CD4-positive, CD25-positive, alpha-beta regulatory T cell (primary cell): ENCODE measurements at regions not wholly inside any gene's neighbourhood (a gene's known extent, or its start where the extent isn't known, plus 50 kb on each side); places are given as distances from the start of the nearest gene placed in this dataset.

Source experiments
- ATAC-seq, 2 donors: fragments of 150-1000 bp; cut with Tn5 transposase; one replicate each; pipeline ENCODE4 v1.10.0; 2021; ENCODE audit warnings: low read depth in 2 of 2, moderate number of reproducible peaks in 2 of 2, moderate library complexity in 1 of 2
- DNase-seq, 3 donors: peaks; one replicate each; pipeline versions ENCODE4 v3.0.0 to v3.0.0-alpha.2; 2012 to 2022; ENCODE audit warnings: mixed read lengths in 1 of 3
- H3K27ac ChIP-seq: one replicate; pipeline ENCODE4 v1.7.0; 2013; ENCODE audit warnings: mild to moderate bottlenecking, low read length; ENCODE audit not compliant: insufficient read depth, poor library complexity, severe bottlenecking
- H3K27me3 ChIP-seq: one replicate; pipeline ENCODE4 v1.7.0; 2013; ENCODE audit warnings: low read length; ENCODE audit not compliant: control insufficient read depth, insufficient read depth
- H3K36me3 ChIP-seq: one replicate; pipeline ENCODE4 v1.7.0; 2013; ENCODE audit warnings: mild to moderate bottlenecking, low read length, moderate library complexity; ENCODE audit not compliant: control insufficient read depth, insufficient read depth
- H3K4me1 ChIP-seq: 2 replicates; pipeline ENCODE4 v1.7.0; 2013; ENCODE audit warnings: mild to moderate bottlenecking, low read length; ENCODE audit not compliant: insufficient read depth, control insufficient read depth, poor library complexity, severe bottlenecking
- H3K4me3 ChIP-seq: one replicate; pipeline ENCODE4 v1.7.0; 2013; ENCODE audit warnings: low read depth, mild to moderate bottlenecking, low read length, moderate library complexity
- H3K9me3 ChIP-seq, 2 experiments: 1 replicate in 1 of 2; 2 replicates in 1 of 2; pipeline ENCODE4 v1.7.0; 2013; ENCODE audit warnings: low read length in 2 of 2, mild to moderate bottlenecking in 1 of 2, moderate library complexity in 1 of 2; ENCODE audit not compliant: control insufficient read depth in 2 of 2
- H3K27ac Mint-ChIP-seq, 3 donors: one replicate each; pipeline ENCODE4 v1.8.0; 2020 to 2022; ENCODE audit warnings: mild to moderate bottlenecking in 3 of 3, mixed read lengths in 3 of 3, moderate library complexity in 2 of 3
- H3K27me3 Mint-ChIP-seq: one replicate; pipeline ENCODE4 v1.8.0; 2022; ENCODE audit warnings: mild to moderate bottlenecking, mixed read lengths
- H3K36me3 Mint-ChIP-seq: one replicate; pipeline ENCODE4 v1.8.0; 2020; ENCODE audit warnings: mixed read lengths
- H3K4me1 Mint-ChIP-seq, 4 donors: one replicate each; pipeline ENCODE4 v1.8.0; 2020 to 2022; ENCODE audit warnings: mixed read lengths in 4 of 4, mild to moderate bottlenecking in 1 of 4
- H3K4me3 Mint-ChIP-seq, 4 donors: one replicate each; pipeline ENCODE4 v1.8.0; 2020 to 2022; ENCODE audit warnings: mild to moderate bottlenecking in 4 of 4, mixed read lengths in 4 of 4, moderate library complexity in 3 of 4
- H3K9me3 Mint-ChIP-seq, 7 donors: one replicate each; pipeline ENCODE4 v1.8.0; 2020 to 2022; ENCODE audit warnings: mixed read lengths in 7 of 7, mild to moderate bottlenecking in 3 of 7, moderate library complexity in 2 of 7

- Mint-ChIP-seq H3K4me3 (no peak overlapping the region), H3K27me3 (no peaks in the 10 kb centered on the region), H3K4me1 (no peaks in the 10 kb centered on the region), H3K27ac (no peak overlapping the region), H3K9me3 (peaks cover 0 to 6% (median 2%) of the 10 kb centered on the region in 7 donors), H3K36me3 (no peaks in the 10 kb centered on the region)
- H3K4me3 ChIP-seq: no peak overlapping the region
- H3K27ac ChIP-seq: no peak overlapping the region
- H3K36me3 ChIP-seq: no peaks in the 10 kb centered on the region
- H3K9me3 ChIP-seq: no peaks in the 10 kb centered on the region
- no peaks in the 10 kb centered on the region for H3K4me1 ChIP-seq
- ATAC-seq (no peak), DNase-seq (no peak)
- no peaks in the 10 kb centered on the region for H3K27me3 ChIP-seq
Observed at GRCh38 chr20:6848041-6848440, 80.6 kb downstream of the BMP2 start.

DNA sequence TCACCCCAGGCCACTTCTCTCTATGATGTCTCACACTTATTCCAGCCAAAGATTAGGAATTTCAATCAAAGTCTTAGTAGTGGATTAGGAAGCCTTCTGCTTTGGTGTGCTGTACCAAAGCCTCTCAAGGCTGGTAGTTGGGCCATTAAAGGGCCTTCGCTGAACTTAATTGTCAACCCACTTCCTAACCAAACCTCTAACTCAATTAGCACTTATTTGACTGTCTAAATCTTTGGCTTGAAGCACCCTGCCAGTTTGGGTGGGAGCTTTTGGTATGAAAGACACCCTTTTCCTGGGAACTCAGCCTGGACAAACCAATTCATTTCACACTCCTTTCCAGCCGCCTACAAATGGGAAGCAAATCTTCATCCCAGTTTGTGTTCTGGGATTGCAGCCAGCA lies 81.5 kb downstream of the BMP2 start:
- no peak overlapping the region for H3K4me3 ChIP-seq
- Mint-ChIP-seq H3K4me3 (no peak overlapping the region), H3K27me3 (no peaks in the 10 kb centered on the region), H3K27ac (no peak overlapping the region), H3K36me3 (no peaks in the 10 kb centered on the region), H3K9me3 (peaks cover 0 to 6% (median 2%) of the 10 kb centered on the region in 7 donors), H3K4me1 (no peaks in the 10 kb centered on the region)
- no peaks in the 10 kb centered on the region for H3K27me3 ChIP-seq
- ATAC-seq: no peak
- H3K9me3 ChIP-seq: no peaks in the 10 kb centered on the region
- no peak overlapping the region for H3K27ac ChIP-seq
- H3K4me1 ChIP-seq: no peaks in the 10 kb centered on the region
- DNase-seq: no peak
- no peaks in the 10 kb centered on the region for H3K36me3 ChIP-seq

GRCh38 chr20:6851136-6851535 lies 83.7 kb downstream of the BMP2 start:
- H3K9me3 Mint-ChIP-seq: peaks cover 0 to 6% (median 2%) of the 10 kb centered on the region in 7 donors
- H3K4me3 Mint-ChIP-seq: no peak overlapping the region
- no peak for ATAC-seq

DNA sequence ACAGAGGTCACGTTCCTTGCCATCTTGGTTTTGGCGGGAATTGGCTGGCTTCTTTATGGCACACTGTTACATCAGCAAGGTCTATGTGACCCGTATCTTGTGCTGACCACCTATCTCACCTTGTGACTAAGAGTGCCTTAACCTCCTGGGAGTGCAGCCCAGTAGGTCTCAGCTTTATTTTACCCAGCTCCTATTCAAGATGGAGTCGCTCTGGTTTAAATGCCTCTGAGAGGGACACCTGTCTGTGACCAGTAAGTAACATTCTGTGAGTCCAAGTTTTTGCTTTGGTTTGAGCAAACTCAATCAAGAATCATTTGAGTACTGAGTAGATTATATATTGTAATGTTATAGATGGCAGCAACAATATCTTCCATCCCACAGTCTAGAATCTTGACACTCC lies 85.0 kb downstream of the BMP2 start:
- Mint-ChIP-seq H3K27ac (no peak overlapping the region), H3K4me3 (no peak overlapping the region), H3K4me1 (no peaks in the 10 kb centered on the region), H3K9me3 (peaks cover 0 to 6% (median 2%) of the 10 kb centered on the region in 7 donors), H3K36me3 (no peaks in the 10 kb centered on the region), H3K27me3 (no peaks in the 10 kb centered on the region)
- Histone ChIP-seq H3K36me3 (no peaks in the 10 kb centered on the region), H3K27ac (no peak overlapping the region), H3K9me3 (no peaks in the 10 kb centered on the region), H3K4me1 (no peaks in the 10 kb centered on the region), H3K4me3 (no peak overlapping the region), H3K27me3 (no peaks in the 10 kb centered on the region)
- ATAC-seq: no peak
- DNase-seq: no peak

More at GRCh38 chr20:6851136-6851535, 83.7 kb downstream of the BMP2 start:
- DNase-seq: no peak
- no peaks in the 10 kb centered on the region for H3K4me1 ChIP-seq
- H3K9me3 ChIP-seq: no peaks in the 10 kb centered on the region
- Mint-ChIP-seq H3K27me3 (no peaks in the 10 kb centered on the region), H3K36me3 (no peaks in the 10 kb centered on the region), H3K27ac (no peak overlapping the region), H3K4me1 (no peaks in the 10 kb centered on the region)
- no peaks in the 10 kb centered on the region for H3K36me3 ChIP-seq
- no peak overlapping the region for H3K4me3 ChIP-seq
- no peak overlapping the region for H3K27ac ChIP-seq
- no peaks in the 10 kb centered on the region for H3K27me3 ChIP-seq

DNA sequence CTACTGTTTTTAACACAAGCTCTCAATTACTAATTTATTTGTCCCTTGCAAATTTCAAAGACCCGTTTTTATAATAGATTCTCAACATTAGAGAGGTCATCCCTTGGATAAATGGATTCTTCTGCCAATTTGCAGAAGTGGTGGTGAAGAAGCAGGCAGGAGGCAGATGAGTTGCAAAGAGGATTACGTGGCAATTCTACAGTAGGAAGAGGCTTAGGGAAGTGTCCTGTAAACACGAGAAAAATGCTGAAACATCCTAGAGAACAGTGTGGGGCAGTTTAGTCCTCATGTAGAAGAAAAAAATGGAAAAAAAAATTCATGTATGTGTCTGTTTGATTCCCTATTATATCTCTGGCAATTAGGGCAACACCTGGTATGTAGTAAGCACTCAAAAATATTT lies 87.6 kb downstream of the BMP2 start:
- Histone ChIP-seq H3K4me3 (no peak overlapping the region), H3K27me3 (no peaks in the 10 kb centered on the region), H3K9me3 (no peaks in the 10 kb centered on the region), H3K27ac (no peak overlapping the region), H3K4me1 (no peaks in the 10 kb centered on the region), H3K36me3 (no peaks in the 10 kb centered on the region)
- Mint-ChIP-seq H3K27me3 (no peaks in the 10 kb centered on the region), H3K4me1 (no peaks in the 10 kb centered on the region), H3K4me3 (no peak overlapping the region), H3K36me3 (no peaks in the 10 kb centered on the region), H3K27ac (no peak overlapping the region), H3K9me3 (peaks cover 0 to 6% (median 2%) of the 10 kb centered on the region in 7 donors)
- no peak for DNase-seq
- ATAC-seq: no peak

- H3K27ac ChIP-seq: no peak overlapping the region
- no peaks in the 10 kb centered on the region for H3K36me3 Mint-ChIP-seq
- no peaks in the 10 kb centered on the region for H3K4me1 ChIP-seq
- no peaks in the 10 kb centered on the region for H3K36me3 ChIP-seq
- ATAC-seq (no peak), DNase-seq (no peak)
- no peak overlapping the region for H3K4me3 Mint-ChIP-seq
- no peak overlapping the region for H3K27ac Mint-ChIP-seq
- H3K27me3 ChIP-seq: no peaks in the 10 kb centered on the region
- no peaks in the 10 kb centered on the region for H3K27me3 Mint-ChIP-seq
- H3K4me1 Mint-ChIP-seq: no peaks in the 10 kb centered on the region
- no peaks in the 10 kb centered on the region for H3K9me3 ChIP-seq
- H3K4me3 ChIP-seq: no peak overlapping the region
- H3K9me3 Mint-ChIP-seq: peaks cover 0 to 6% (median 1%) of the 10 kb centered on the region in 7 donors
Observed at GRCh38 chr20:6855796-6856195, 88.3 kb downstream of the BMP2 start.

GRCh38 chr20:6857927-6858326 lies 90.4 kb downstream of the BMP2 start:
- Histone ChIP-seq H3K4me1 (no peaks in the 10 kb centered on the region), H3K27ac (no peak overlapping the region), H3K27me3 (no peaks in the 10 kb centered on the region), H3K36me3 (no peaks in the 10 kb centered on the region), H3K9me3 (no peaks in the 10 kb centered on the region), H3K4me3 (no peak overlapping the region)
- no peak overlapping the region for H3K4me3 Mint-ChIP-seq
- H3K36me3 Mint-ChIP-seq: no peaks in the 10 kb centered on the region
- H3K27ac Mint-ChIP-seq: no peak overlapping the region
- H3K4me1 Mint-ChIP-seq: no peaks in the 10 kb centered on the region
- DNase-seq (no peak), ATAC-seq (no peak)
- peaks cover 0 to 5% (median 0%) of the 10 kb centered on the region in 7 donors for H3K9me3 Mint-ChIP-seq
- no peaks in the 10 kb centered on the region for H3K27me3 Mint-ChIP-seq

DNA sequence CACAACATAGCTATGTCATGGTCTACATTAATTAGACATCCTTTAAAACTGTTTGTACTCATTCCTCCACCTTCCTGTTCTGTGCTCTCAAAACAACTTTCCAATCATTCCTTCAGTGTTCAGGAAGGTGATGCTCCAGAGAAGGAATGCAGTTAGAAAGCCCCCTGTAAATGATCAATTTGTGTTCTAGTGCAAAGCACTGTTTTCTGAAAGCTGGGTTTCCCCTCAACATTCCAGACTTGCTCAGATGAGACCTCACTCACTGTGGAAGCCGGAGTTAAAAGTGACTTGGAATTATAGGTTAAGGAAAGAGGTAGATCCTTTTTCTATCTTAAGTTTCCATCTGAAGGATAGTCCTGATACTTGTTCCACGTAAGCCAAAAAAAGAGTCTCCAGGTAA lies 95.9 kb downstream of the BMP2 start:
- no peaks in the 10 kb centered on the region for H3K36me3 ChIP-seq
- Mint-ChIP-seq H3K9me3 (peaks cover 0 to 4% (median 0%) of the 10 kb centered on the region in 7 donors), H3K27me3 (no peaks in the 10 kb centered on the region), H3K4me1 (no peaks in the 10 kb centered on the region), H3K27ac (no peak overlapping the region), H3K4me3 (no peak overlapping the region), H3K36me3 (no peaks in the 10 kb centered on the region)
- H3K4me3 ChIP-seq: no peak overlapping the region
- H3K27me3 ChIP-seq: no peaks in the 10 kb centered on the region
- H3K4me1 ChIP-seq: no peaks in the 10 kb centered on the region
- no peak overlapping the region for H3K27ac ChIP-seq
- no peaks in the 10 kb centered on the region for H3K9me3 ChIP-seq
- ATAC-seq (no peak), DNase-seq (no peak)
